ENCODE measurements at regions not wholly inside any gene's neighbourhood (a gene's known extent, or its start where the extent isn't known, plus 50 kb on each side); places are given as distances from the start of the nearest gene placed in this dataset.

- H3K27ac ChIP-seq (ENCODE audit: low read length, poor library complexity, severe bottlenecking): no peak overlapping the region
- no peak overlapping the region for H2BK12ac ChIP-seq (ENCODE audit: low read length in 2 of 2)
- no peak overlapping the region for H3K4me3 ChIP-seq (ENCODE audit: insufficient read depth in 1 of 2, low read depth in 1 of 2, low read length in 2 of 2)
- no peak overlapping the region for H4K91ac ChIP-seq (ENCODE audit: low read length)
- no peak overlapping the region for H3K9ac ChIP-seq (ENCODE audit: low read length)
- no peak overlapping the region for H2AK5ac ChIP-seq (ENCODE audit: low read length, severe bottlenecking)
- no peak overlapping the region for H3K18ac ChIP-seq (ENCODE audit: low read depth in 1 of 2, low read length in 2 of 2)
- no peaks in the 10 kb centered on the region for H3K36me3 ChIP-seq (ENCODE audit: control insufficient read depth in 1 of 2, insufficient read depth in 2 of 2, low read depth in 1 of 2, low read length in 2 of 2)
- H3K4ac ChIP-seq (ENCODE audit: low read depth in 1 of 2, low read length in 2 of 2): no peak overlapping the region
- no peaks in the 10 kb centered on the region for H3K9me3 ChIP-seq (ENCODE audit: control insufficient read depth, low read length)
- H3K27me3 ChIP-seq (ENCODE audit: control insufficient read depth in 1 of 2, insufficient read depth in 1 of 2, low read length in 2 of 2): no peaks in the 10 kb centered on the region
- no peaks in the 10 kb centered on the region for H3K4me1 ChIP-seq (ENCODE audit: control insufficient read depth, insufficient read depth, low read depth, low read length)
- DNase-seq: no peak
- H2AFZ ChIP-seq (ENCODE audit: low read depth, low read length): no peak overlapping the region
- H2BK5ac ChIP-seq (ENCODE audit: low read depth, low read length, poor library complexity, severe bottlenecking): no peak overlapping the region
- WGBS: 70% methylated on average over 2 of the region's 3 CpGs
- H4K8ac ChIP-seq (ENCODE audit: low read length): no peak overlapping the region
- no peak overlapping the region for H3K23ac ChIP-seq (ENCODE audit: low read length in 2 of 2)
- H3K79me1 ChIP-seq (replicated peaks; ENCODE audit: low read length, poor library complexity, severe bottlenecking): no peaks in the 10 kb centered on the region
- no peak overlapping the region for H2BK15ac ChIP-seq (ENCODE audit: low read depth, poor library complexity, severe bottlenecking)
- H3K4me2 ChIP-seq (ENCODE audit: low read length, poor library complexity, severe bottlenecking): no peak overlapping the region
- H2BK120ac ChIP-seq (ENCODE audit: low read depth, low read length): no peak overlapping the region
- H3K14ac ChIP-seq (ENCODE audit: low read length in 2 of 2): no peak overlapping the region
Observed at GRCh38 chr7:67976490-67976889, 979.9 kb downstream of the TYW1 start.

GRCh38 chr7:67983486-67983885 is 986.9 kb downstream of the TYW1 start:
- Histone ChIP-seq H2AK5ac (ENCODE audit: low read length, severe bottlenecking) (no peak overlapping the region), H2BK120ac (ENCODE audit: low read depth, low read length) (no peak overlapping the region), H3K4me3 (ENCODE audit: insufficient read depth in 1 of 2, low read depth in 1 of 2, low read length in 2 of 2) (no peak overlapping the region), H3K9ac (ENCODE audit: low read length) (no peak overlapping the region), H2AFZ (ENCODE audit: low read depth, low read length) (no peak overlapping the region), H3K18ac (ENCODE audit: low read depth in 1 of 2, low read length in 2 of 2) (no peak overlapping the region), H4K8ac (ENCODE audit: low read length) (no peak overlapping the region), H3K14ac (ENCODE audit: low read length in 2 of 2) (no peak overlapping the region), H3K36me3 (ENCODE audit: control insufficient read depth in 1 of 2, insufficient read depth in 2 of 2, low read depth in 1 of 2, low read length in 2 of 2) (no peaks in the 10 kb centered on the region), H3K9me3 (ENCODE audit: control insufficient read depth, low read length) (no peaks in the 10 kb centered on the region), H2BK15ac (ENCODE audit: low read depth, poor library complexity, severe bottlenecking) (no peak overlapping the region), H3K23ac (ENCODE audit: low read length in 2 of 2) (no peak overlapping the region), H2BK5ac (ENCODE audit: low read depth, low read length, poor library complexity, severe bottlenecking) (no peak overlapping the region), H2BK12ac (ENCODE audit: low read length in 2 of 2) (no peak overlapping the region), H3K79me1 (replicated peaks; ENCODE audit: low read length, poor library complexity, severe bottlenecking) (no peaks in the 10 kb centered on the region), H4K91ac (ENCODE audit: low read length) (no peak overlapping the region), H3K27me3 (ENCODE audit: control insufficient read depth in 1 of 2, insufficient read depth in 1 of 2, low read length in 2 of 2) (no peaks in the 10 kb centered on the region), H3K4me1 (ENCODE audit: control insufficient read depth, insufficient read depth, low read depth, low read length) (no peaks in the 10 kb centered on the region), H3K27ac (ENCODE audit: low read length, poor library complexity, severe bottlenecking) (no peak overlapping the region), H3K4ac (ENCODE audit: low read depth in 1 of 2, low read length in 2 of 2) (no peak overlapping the region), H3K4me2 (ENCODE audit: low read length, poor library complexity, severe bottlenecking) (no peak overlapping the region)
- WGBS: no CpG with 5 or more reads among the region's 1 CpG
- DNase-seq: no peak

- no peak overlapping the region for H3K4me3 ChIP-seq (ENCODE audit: insufficient read depth in 1 of 2, low read depth in 1 of 2, low read length in 2 of 2)
- H3K79me1 ChIP-seq (replicated peaks; ENCODE audit: low read length, poor library complexity, severe bottlenecking): no peaks in the 10 kb centered on the region
- no peak overlapping the region for H2BK15ac ChIP-seq (ENCODE audit: low read depth, poor library complexity, severe bottlenecking)
- no peak overlapping the region for H3K27ac ChIP-seq (ENCODE audit: low read length, poor library complexity, severe bottlenecking)
- H3K14ac ChIP-seq (ENCODE audit: low read length in 2 of 2): no peak overlapping the region
- no peak overlapping the region for H3K4me2 ChIP-seq (ENCODE audit: low read length, poor library complexity, severe bottlenecking)
- no peak overlapping the region for H4K8ac ChIP-seq (ENCODE audit: low read length)
- no peak overlapping the region for H2BK120ac ChIP-seq (ENCODE audit: low read depth, low read length)
- no peak overlapping the region for H3K18ac ChIP-seq (ENCODE audit: low read depth in 1 of 2, low read length in 2 of 2)
- no peak for DNase-seq
- H3K27me3 ChIP-seq (ENCODE audit: control insufficient read depth in 1 of 2, insufficient read depth in 1 of 2, low read length in 2 of 2): no peaks in the 10 kb centered on the region
- H3K9ac ChIP-seq (ENCODE audit: low read length): no peak overlapping the region
- no peak overlapping the region for H3K4ac ChIP-seq (ENCODE audit: low read depth in 1 of 2, low read length in 2 of 2)
- H2AFZ ChIP-seq (ENCODE audit: low read depth, low read length): no peak overlapping the region
- H3K9me3 ChIP-seq (ENCODE audit: control insufficient read depth, low read length): no peaks in the 10 kb centered on the region
- H2BK5ac ChIP-seq (ENCODE audit: low read depth, low read length, poor library complexity, severe bottlenecking): no peak overlapping the region
- WGBS: 60% methylated on average over 4 of the region's 4 CpGs
- H3K4me1 ChIP-seq (ENCODE audit: control insufficient read depth, insufficient read depth, low read depth, low read length): no peaks in the 10 kb centered on the region
- H2AK5ac ChIP-seq (ENCODE audit: low read length, severe bottlenecking): no peak overlapping the region
- H2BK12ac ChIP-seq (ENCODE audit: low read length in 2 of 2): no peak overlapping the region
- no peak overlapping the region for H3K23ac ChIP-seq (ENCODE audit: low read length in 2 of 2)
- no peak overlapping the region for H4K91ac ChIP-seq (ENCODE audit: low read length)
- H3K36me3 ChIP-seq (ENCODE audit: control insufficient read depth in 1 of 2, insufficient read depth in 2 of 2, low read depth in 1 of 2, low read length in 2 of 2): no peaks in the 10 kb centered on the region
Observed at GRCh38 chr7:67984326-67984725, 987.7 kb downstream of the TYW1 start.

GRCh38 chr7:67989142-67989541 is 992.5 kb downstream of the TYW1 start:
- Histone ChIP-seq H2BK12ac (ENCODE audit: low read length in 2 of 2) (no peak overlapping the region), H3K4me2 (ENCODE audit: low read length, poor library complexity, severe bottlenecking) (no peak overlapping the region), H3K79me1 (replicated peaks; ENCODE audit: low read length, poor library complexity, severe bottlenecking) (no peaks in the 10 kb centered on the region), H2BK5ac (ENCODE audit: low read depth, low read length, poor library complexity, severe bottlenecking) (no peak overlapping the region), H3K4me3 (ENCODE audit: insufficient read depth in 1 of 2, low read depth in 1 of 2, low read length in 2 of 2) (no peak overlapping the region), H2BK15ac (ENCODE audit: low read depth, poor library complexity, severe bottlenecking) (no peak overlapping the region), H2AFZ (ENCODE audit: low read depth, low read length) (no peak overlapping the region), H3K18ac (ENCODE audit: low read depth in 1 of 2, low read length in 2 of 2) (no peak overlapping the region), H3K23ac (ENCODE audit: low read length in 2 of 2) (no peak overlapping the region), H3K9ac (ENCODE audit: low read length) (no peak overlapping the region), H4K91ac (ENCODE audit: low read length) (no peak overlapping the region), H3K4ac (ENCODE audit: low read depth in 1 of 2, low read length in 2 of 2) (no peak overlapping the region), H4K8ac (ENCODE audit: low read length) (no peak overlapping the region), H3K14ac (ENCODE audit: low read length in 2 of 2) (no peak overlapping the region), H3K36me3 (ENCODE audit: control insufficient read depth in 1 of 2, insufficient read depth in 2 of 2, low read depth in 1 of 2, low read length in 2 of 2) (no peaks in the 10 kb centered on the region), H3K27ac (ENCODE audit: low read length, poor library complexity, severe bottlenecking) (no peak overlapping the region), H2BK120ac (ENCODE audit: low read depth, low read length) (no peak overlapping the region), H3K9me3 (ENCODE audit: control insufficient read depth, low read length) (no peaks in the 10 kb centered on the region), H3K27me3 (ENCODE audit: control insufficient read depth in 1 of 2, insufficient read depth in 1 of 2, low read length in 2 of 2) (no peaks in the 10 kb centered on the region), H2AK5ac (ENCODE audit: low read length, severe bottlenecking) (no peak overlapping the region), H3K4me1 (ENCODE audit: control insufficient read depth, insufficient read depth, low read depth, low read length) (no peaks in the 10 kb centered on the region)
- no peak for DNase-seq
- 70% methylated on average over 4 of the region's 4 CpGs for WGBS
